ENCODE measurements at regions not wholly inside any gene's neighbourhood (a gene's known extent, or its start where the extent isn't known, plus 50 kb on each side); places are given as distances from the start of the nearest gene placed in this dataset.

DNA sequence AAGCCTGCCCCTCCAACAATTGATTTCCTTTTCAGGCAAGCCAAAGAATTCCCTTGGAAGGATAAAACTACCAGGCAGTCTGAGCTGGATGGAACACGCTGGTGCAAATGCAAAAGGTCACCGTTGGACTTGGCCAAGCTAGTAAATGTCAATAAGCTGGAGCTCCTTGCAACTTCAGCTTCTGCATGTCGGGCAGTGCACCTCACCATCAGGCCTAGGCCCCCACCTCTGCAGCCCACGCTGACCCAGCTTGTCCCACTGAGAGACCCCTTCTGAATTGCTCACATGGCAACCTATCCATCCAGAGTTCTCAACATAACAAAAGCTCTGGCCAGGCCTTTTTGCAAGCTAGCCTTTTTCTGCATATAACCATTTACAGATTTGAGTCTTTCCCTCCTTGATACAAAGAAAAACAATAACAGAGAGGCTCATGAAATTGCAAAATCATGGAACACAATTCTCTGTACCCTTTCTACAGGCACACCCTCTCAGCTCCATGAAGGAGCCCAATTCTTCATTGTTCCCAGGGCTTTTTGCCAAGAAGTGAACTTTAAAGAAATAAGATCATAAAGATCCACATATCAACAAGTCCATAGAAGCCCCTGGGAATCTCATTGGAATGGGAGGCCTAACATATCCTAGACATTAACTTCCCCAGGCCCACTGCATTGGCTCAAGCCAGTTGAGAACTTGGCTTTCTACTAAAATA is 123.9 kb upstream of the SLIT3 start:
- no peak for TF ChIP-seq POLR2A (IDR thresholded peaks at IDR 0.05)
- TF ChIP-seq, protein P1, sequence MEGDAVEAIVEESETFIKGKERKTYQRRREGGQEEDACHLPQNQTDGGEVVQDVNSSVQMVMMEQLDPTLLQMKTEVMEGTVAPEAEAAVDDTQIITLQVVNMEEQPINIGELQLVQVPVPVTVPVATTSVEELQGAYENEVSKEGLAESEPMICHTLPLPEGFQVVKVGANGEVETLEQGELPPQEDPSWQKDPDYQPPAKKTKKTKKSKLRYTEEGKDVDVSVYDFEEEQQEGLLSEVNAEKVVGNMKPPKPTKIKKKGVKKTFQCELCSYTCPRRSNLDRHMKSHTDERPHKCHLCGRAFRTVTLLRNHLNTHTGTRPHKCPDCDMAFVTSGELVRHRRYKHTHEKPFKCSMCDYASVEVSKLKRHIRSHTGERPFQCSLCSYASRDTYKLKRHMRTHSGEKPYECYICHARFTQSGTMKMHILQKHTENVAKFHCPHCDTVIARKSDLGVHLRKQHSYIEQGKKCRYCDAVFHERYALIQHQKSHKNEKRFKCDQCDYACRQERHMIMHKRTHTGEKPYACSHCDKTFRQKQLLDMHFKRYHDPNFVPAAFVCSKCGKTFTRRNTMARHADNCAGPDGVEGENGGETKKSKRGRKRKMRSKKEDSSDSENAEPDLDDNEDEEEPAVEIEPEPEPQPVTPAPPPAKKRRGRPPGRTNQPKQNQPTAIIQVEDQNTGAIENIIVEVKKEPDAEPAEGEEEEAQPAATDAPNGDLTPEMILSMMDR (IDR thresholded peaks at IDR 0.05), result no peak

All from uterus (tissue), 2 donors.